Stimulated activated CD8-positive, alpha-beta memory T cell treated with anti-CD3 and anti-CD28 coated beads, Interleukin-12 subunit alpha, Interleukin-12 subunit beta, amount 100 ng/mL, for 1 hour (primary cell): ENCODE measurements at regions not wholly inside any gene's neighbourhood (a gene's known extent, or its start where the extent isn't known, plus 50 kb on each side); places are given as distances from the start of the nearest gene placed in this dataset.
"Not testable (repeated sequence)": the region's sequence is repeated elsewhere in the genome, so short reads cannot be mapped to it uniquely, and the experiment has no call there.

Experiments used
- DNase-seq: peaks from one replicate; pipeline ENCODE4 v3.0.0-alpha.2; 2020; ENCODE audit warnings: low read depth

DNA sequence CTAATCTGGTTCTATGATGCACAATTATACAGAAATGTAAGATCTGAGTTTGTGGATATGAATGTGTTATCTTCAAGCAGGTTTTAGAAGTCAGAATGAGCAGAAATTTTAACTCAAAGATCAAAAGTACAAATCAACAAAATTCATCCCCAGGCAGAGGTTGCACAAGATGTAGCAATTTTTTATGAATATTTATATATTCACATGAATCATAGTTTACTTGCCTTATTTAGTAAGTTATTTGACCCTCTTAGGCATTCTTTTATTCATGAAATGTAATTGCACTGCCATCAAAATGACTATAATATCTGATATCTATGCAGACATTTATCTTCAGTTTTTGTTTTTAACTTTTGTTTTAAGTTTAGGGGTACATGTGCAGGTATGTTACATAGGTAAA is 103.1 kb upstream of the DAZL start:
- DNase-seq: no peak

DNA sequence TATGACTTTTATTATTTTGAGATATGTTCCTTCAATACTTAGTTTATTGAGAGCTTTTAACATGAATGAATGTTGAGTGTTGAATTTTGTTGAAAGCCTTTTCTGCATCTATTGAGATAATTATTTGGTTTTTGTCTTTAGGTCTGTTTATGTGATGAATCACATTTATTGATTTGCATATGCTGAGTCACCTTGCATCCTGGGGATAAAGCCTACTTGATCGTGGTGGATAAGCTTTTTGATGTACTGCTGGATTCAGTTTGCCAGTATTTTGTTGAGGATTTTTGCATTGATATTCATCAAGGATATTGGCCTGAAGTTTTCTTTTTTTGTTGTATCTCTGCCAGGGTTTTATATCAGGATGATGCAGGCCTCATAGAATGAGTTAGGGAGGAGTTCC is 106.5 kb upstream of the DAZL start:
- DNase-seq: not testable (repeated sequence)

DNA sequence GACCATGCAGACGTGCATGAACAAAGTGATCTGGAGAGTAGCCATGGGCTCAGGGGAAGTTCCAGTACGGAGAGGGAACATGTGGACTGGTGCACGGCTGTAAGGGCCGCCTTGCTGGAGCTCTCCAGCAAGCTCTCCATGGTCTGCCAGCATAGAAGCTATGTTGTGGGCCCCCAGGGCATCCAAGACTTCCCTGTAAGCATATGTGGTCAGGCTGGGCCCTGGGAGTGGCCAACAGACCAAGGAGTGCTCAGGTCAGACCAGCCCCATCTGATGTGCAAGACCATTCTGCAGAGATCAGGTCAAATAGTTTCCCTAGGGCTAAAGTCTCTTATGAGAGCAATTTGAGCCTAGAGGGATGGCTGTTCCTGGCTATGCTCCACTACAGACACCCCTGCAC is 110.1 kb upstream of the DAZL start:
- no peak for DNase-seq

DNA sequence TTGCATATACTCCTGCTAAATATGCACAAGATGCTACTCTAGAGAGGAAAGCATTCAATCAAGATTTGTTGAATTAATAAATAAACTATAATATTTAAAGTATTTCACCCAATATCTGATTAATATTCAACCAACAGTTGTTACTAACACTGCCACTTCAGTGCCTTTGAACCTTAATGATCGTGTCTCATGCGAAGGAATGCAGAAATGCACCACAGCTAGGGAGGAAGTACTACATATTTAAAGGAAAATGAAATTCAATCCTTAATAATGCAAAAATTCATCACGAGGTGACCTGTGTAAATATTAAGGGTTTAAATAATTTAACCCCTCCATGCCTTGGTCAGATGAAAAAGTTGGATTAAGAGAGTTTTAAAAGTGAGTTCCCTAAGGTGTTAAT is 114.2 kb upstream of the DAZL start:
- DNase-seq: no peak

DNA sequence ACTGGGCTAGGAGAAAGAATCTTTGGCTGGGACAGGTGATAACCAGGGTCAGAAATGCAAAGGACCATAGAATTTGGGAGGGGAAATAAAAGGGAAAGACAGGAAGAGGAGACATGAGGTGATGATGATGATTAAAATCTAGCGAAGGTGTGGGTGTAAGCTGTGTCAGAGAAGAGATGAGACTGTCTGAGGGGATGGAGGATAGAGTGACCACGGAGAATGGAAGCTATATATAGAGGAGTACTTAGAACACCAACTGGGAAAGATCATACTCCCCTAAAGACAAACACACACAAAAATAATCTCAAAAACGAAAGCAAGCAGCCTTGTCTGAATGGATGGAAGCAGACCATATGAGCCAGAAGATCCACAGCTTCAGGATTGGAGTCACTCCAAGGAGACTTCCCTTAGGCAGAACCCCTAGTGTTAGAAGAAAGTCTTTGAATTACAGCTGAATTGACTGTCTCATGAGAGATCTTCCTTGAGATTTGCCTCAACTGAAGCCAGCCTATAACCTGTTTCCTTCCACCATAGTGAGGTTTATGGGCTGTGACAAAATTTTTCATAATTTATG is 115.2 kb upstream of the DAZL start:
- DNase-seq: no peak

DNA sequence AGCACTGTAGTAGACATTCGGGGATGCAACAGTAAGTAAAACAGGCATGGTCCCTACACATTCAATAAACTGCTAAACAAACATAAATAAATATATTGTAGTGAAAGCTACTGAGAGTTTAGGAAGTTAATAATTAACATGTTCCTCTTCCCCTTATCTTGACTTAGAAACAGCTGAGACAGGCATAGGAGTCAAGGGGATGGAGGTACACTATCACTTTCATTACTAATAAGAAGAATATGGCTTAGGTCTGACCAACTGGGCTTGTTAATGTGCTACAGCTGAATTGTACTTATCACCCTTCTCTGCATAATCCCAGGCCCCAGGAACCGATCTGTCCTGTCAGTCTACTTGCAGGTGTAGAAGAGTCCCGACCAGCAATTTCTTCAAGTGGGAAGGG is 116.3 kb upstream of the DAZL start:
- no peak for DNase-seq

DNA sequence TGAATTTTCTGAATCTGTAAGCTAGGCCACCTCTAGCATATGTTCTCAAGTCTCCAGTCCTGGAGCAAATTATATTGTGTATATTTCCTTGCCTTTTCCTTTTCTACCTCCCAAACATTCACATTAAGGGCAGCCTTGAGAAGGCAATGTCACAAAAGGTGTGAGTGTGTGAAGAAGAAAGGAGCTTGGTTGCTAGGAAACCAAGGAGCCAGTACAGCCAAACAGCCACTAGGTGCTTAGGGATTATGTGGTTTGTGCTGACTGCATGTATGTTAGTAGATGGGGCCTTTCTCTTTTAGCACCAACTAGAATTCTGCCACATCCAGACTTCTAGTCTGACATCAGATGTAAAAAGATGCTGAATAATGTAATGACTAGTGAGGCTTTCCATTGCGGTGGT is 118.8 kb upstream of the DAZL start:
- DNase-seq: no peak

DNA sequence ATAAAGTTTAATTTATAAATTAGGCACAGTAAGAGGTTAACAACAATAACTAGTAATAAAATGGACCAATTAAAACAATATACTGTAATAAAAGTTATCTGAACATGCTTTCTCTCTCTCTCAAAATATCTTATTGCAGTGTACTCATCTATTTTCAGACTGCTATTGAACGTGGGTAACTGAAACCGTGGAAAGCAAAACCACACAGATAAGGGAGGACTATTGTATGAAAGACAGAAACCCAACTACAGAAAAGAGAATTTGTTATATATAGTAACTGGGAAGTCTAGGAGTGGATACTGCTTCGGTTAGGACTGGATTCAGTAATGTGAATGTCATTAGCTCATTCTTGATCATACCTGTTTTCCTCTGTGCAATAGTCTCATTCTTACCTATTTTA is 119.3 kb upstream of the DAZL start:
- no peak for DNase-seq

DNA sequence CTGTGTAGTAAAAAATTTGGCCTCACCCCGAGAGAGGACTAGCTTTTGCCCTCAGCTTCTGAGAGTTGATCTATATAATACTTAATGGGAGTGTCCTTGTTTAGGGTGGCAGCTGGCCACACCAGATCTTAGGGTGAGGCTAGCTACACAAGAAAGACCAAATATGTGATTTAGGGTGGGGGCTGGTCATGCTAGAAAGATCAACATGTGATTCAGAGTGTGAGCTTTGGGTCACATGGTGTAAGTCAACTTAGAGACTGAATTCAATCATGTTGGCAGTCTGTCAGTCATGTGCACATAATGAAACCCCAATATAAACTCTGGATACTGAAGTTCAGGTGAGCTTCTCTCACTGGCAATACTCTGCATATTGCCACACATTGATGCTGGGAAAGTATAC is 120.7 kb upstream of the DAZL start:
- no peak for DNase-seq

DNA sequence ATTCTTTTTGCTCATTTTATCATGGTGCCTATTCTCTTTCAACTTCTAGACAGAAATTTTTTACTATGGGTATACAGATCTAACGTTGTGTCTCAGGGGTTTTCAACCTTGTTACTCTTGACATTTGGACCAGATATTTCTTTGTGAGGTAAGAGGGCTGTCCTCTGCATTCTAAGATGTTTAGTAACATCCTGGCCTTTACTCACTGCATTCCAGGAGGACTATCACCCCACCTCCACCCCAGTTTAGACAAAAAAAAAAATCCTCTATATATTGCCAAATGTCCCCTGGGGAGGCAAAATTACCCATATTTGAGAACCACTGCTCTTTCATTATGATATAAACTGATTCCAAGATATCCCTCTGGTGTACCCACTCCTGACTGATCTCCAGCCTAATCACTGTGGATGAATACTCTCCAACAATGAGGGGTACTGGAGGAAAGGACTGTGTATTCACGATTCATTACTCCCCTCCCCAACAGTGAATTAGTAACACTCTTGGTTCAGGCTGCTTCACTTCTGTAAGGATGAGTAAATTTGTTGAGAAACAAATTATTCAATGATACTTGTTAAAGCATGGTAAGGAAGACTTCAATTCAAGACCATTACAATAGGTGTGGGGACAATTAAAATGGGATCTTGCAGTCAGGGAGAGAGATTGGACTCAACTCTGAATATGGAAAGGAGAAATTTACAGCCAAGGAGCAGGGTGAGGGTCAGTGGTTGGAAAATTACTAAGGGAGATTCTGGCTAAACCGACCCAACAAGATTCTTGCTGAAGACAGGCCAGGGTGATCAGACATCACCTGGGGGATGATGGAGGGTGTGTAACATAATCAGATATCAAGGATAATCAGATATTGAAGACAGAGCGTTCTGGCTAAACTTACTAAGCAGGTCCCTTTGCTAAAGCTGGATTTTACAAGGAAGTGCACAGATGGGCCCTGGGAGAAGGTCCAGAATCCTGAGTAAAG is 123.8 kb upstream of the DAZL start:
- no peak for DNase-seq

DNA sequence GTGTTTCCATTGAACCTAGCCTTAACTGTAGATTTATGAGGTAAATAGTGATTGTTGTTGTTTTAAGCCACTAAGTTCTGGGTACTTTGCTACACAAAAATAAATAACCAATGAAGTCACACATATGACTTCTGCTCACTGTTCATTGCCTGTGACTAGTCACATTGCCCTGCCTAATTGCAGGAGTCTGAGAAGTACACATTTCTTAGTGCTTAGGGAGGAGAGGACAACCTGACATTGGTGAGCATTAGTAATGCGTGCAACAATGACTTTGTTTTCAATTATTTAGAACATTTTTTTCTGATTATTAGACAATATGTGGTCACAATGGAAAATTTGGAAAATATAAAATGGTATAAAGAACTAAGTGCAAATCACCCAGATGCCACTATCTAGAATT is 133.2 kb upstream of the DAZL start:
- no peak for DNase-seq

DNA sequence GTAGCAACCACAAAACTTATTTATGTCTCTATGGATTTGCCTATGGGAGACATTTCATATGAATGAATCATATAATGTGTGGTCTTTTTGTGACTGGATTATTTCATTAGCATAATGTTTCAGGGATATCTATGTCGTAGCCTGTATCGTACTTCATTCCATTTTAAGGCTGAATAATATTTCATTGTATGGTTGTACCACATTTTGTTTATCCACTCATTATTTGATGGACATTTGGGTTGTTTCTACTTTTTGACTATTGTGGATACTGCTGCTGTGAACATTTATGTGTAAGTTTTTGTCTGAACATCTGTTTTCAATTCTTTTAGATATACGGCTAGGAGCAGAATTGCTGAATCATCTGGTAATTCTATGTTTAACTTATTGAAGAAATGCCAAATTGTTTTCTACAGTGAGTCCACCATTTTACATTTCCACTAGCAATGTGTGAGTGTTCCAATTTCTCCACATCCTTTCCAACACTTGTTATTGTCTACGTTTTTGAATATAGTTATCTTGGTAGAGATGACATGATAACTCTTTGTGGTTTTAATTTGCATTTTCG is 134.4 kb upstream of the DAZL start:
- no peak for DNase-seq

DNA sequence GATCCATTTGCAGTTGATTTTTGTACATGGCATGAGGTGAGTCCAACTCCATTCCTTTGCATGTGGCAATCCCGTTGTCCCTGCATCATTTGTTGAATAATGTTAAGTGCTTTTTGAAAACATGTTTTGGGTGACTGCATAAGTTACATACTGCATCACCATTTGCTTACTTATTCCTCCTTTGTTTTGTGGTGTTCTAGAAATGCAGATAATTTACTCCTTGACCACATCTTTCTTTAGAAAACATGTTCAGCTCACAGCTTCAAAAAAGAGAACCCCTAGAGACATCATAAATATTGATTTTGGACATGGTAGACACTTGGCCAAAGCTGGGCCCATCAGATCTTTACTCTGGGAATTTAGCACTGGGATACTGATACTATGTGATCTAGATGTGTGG is 135.3 kb upstream of the DAZL start:
- no peak for DNase-seq

DNA sequence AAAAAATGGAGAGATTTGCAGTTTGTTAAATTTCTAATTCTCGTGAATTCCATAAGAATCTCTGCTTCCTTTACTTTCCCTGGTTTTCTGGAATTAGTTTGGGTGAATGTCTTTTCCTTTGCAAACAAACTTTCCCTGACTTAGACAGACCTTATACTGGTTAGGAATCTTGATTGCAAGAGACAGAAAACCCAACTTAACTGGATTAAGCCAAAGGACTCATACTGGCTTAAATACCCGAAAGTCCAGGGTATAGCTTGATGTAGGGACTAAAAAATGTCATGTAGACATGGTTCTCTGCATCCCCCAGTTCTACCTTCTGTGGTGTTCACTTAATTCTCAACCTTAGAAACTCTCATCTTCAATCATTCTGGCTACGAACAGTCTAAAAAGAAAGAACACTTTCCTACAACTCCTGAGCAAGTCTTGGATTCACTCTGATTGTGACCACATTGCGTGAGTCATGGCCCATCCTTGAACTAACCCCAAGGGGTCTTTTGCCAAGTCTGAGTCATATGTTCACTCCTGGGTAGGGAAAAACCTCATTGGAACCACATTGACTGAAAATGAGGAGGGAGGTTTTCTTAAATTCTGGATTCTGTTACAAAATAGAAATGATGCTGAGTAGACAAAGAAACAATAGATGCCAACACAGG is 136.0 kb upstream of the DAZL start:
- DNase-seq: no peak

DNA sequence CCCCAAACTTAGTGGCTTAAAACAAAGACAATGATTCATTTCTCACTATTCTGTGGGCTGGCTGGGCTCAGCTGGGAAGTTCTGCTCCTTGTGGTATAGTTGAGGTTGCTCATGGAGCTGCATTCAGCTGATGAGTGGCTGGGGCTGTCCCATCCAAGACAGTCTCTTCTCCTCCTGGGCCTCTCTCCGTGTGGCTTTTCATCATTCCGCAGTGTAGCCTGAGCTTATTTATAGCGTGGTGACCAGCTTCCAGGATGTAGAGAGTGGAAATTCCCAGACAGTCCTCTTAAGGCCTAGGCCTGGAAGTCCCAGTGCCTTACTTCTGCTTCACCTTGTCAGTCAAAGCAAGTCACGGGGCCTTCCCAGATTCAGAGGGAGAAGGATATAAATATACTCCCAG is 136.7 kb upstream of the DAZL start:
- no peak for DNase-seq

DNA sequence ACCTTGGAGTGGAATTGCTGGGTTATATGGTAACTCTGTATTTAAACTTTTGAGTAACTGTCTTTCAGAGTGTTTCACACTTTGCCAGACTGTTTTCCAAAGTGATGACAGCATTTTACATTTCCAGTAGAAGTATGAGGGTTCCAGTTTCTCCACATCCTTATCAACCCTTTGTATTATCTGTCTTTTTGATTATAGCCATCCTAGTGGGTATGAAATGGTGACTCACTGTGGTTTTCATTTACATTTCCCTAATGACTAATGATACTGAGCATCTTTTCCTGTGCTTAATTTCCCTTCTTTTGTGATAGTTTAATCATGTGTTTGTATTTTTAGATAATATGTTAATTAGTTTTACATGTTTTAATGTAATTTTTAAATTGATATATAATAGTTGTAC is 138.1 kb upstream of the DAZL start:
- DNase-seq: no peak

DNA sequence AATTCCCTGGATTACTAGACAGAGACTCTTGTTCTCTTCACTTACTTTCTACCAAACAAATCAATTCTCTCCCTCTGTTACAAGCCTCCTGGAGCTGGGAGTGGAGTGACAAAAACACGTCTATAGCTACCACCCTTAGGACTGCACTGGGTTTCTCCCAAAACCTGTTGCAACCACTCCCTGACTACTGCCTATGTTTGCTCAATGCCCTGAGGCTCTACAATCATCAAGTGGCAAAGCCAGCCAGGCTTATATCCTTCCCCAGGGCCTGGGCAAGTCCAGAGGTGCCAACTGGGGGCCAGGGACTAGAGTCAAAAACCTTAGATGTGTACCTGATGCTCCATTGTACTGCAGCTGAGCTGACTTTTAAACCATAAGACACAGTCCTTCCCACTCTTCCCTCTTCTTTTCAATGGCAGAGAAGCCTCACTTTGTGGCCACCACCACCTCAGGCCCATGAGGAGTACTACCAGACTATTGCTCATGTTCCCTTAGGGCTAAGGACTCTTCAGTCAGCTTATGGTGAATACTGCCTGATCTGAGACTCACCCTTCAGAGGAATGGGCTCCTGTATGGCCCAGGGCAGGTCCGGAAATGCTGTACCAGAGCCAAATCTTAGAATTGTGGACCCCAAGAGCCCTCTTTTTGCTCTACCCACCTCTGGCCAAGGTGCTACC is 125.4 kb upstream of the PLCL2 start:
- DNase-seq: no peak

DNA sequence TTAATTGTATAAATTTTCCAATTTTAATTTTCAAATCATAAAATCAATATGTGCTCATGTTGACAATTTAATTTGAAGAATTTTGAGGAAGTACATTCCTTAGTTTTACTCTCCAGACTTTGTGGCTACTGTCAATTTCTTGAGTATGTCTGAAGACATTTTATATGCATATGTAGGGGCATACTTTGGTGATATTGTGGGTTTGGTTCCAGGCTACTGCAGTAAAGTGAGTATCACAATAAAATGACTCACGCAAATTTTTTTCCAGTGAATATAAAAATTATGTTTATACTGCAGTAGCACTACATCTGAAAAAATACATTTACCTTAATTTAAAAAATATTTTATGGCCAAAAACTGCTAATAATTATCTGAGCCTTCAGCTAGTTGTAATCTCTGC is 123.2 kb upstream of the PLCL2 start:
- DNase-seq: no peak

DNA sequence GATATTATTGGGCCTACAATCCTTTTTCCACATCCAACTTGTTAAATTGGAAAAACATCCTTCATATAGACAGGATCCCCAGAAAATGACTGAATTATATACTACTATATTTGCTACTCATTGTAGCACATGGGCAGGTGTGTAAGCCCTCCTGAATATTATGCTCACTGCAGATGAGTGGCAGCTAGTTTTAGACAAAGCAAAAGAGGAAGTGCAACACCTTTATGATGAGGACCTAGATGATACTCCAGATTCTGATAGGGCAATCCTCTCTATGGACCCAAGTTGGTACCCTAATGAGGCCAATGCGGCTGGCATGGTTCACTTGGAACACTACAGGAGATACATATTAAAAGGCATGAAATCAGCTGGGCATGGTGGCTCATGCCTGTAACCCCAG is 119.1 kb upstream of the PLCL2 start:
- DNase-seq: no peak

DNA sequence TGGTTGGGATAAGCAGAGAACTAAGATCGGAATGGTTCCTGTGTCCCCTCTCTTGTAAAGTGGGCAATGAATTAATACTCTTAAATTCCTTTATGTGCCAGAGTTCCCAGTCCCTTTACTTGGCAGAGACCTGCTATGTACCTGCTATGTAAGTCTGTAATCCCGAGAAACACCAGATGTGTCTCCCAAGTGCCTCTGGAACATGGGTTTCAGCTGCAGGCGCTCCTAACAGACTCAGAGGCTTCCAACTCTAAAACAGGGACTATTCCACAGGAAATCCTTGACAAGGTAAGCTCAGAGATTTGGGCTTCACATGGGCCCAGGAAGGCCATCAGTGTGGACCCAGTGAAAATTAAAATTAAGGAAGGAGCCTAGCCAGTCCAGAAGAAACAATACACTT is 117.7 kb upstream of the PLCL2 start:
- DNase-seq: no peak

DNA sequence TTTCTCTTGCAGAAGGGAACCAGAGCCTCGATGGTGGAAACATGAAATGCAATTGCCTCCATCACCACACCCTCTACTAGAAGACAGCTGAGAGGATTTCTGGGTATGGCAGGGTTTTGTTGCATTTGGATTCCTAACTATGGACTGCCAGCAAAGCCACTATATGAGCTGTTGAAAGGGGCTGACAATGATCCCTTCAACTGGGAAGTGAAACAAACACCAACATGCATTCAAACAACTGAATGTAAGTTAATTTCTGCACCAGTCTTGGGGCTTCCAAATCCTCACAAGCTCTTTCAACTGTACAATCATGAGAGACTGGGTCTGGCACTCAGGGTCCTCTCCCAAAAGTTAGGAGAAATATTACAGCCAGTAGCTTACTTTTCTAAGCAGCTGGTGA is 116.7 kb upstream of the PLCL2 start:
- no peak for DNase-seq

DNA sequence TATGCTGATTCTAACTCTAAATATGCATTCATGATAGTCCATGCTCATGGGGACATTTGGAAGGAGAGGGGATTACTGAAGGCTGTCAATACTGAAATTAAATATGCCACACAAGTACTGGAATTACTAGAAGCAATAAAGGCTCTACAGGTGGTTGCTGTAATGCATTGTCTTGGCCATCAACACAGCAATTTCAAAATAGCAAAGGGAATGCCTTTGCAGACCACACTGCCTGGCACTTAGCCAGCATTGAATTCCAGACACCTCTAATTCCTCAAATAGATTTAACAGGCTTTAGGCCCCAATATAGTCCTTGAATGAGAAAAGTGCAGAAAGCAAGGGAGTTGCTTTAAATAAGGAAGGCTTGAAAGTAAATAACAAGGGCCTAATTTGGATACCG is 115.8 kb upstream of the PLCL2 start:
- DNase-seq: no peak
